ENCODE measurements at regions not wholly inside any gene's neighbourhood (a gene's known extent, or its start where the extent isn't known, plus 50 kb on each side); places are given as distances from the start of the nearest gene placed in this dataset.

DNA sequence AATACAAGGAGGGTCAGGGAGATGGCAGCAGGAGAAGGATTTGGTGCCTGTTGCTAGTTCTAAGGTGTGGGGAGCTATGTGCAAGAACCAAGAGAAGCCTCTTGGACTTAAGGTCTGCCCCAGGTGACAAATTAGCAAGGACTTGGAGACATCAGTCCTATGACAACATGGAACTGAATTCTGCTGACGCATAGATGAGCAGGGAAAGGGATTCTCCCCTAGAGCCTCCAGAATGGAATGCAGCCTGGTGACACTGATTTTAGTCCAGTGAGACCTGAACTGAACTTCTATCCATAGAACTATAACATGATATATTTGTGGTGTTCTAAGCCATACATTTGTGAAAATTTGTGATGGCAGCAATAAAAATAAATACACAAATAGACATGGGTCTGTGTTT lies 215.6 kb downstream of the ESM1 start:
- DNase-seq (ENCODE audit: low spot score), result no peak

DNA sequence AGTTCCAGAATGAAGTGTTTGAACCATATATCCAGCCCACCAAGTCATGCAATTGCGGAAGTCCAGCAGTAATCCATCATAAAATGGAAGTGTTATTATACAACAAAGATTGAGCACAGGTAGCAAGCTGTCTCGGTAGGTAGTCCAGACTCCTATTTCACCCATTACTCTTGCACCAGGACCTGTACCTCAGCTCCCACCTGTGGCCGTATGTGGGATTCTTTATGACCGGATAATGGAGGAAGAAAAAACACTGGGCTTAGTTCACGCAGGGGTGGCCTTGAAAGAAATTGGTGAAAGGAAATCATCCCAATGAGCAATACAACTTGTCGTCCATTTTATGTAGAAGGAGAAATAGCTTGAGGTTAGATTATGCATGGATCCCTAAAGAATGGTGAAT lies 216.3 kb downstream of the ESM1 start:
- no peak for DNase-seq (ENCODE audit: low spot score)

DNA sequence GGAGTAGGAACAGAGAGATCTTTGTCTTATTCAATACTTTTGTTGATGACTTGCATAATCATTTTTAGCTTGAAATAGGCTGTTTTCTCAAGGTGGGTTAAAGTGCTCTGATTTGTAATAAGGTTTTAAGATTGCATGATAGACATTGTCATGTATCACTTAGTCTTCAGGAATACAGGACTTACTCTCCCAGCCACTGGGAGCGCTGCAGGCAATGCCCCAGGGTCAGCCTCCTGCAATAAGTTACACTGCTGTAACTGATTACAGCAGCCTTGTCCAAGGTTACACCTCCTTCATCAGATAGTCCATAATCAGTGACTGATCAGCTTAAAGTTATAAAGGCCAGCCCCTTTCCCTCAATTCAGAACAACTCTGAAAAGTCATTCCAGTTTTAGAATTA lies 218.6 kb downstream of the ESM1 start:
- DNase-seq (ENCODE audit: low spot score), result no peak

DNA sequence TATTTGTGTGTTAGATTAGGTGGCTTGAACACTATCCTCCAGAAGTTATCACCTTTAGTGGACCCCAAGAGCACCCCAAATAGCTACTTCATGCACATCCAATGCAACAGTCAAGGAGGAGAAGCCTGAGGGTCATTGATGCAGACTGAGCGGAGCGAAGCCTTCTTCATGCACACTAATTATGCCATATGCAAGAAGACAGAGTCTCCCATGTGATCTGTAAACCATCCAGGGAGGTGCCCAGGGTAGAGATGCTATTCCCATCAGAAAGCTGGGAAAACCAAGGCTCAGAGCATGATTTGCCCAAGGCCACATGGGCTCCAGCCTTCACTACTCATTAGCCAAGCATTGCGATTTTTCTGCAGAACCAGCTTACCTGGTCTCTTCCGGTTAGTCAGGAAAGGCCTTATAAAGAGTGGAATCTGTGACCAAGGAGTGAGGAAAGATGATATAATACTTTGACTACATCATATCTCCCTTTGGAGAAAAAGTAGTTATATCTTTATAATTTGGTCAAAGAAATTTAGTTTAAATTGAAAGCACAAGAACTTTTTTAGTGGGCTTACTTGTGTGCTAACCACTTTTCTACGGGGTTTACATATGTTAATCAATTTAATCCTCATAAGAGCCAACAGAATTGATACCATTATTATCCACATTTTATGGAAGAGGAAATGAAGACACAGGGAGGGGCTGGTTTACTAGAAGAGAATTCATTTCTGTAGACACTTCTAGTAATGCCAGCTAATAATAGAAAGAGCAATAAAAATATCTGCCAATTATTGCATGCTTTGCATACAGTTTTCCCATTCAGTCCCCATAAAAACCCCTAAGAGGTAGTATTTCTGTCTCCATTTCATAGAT lies 220.0 kb downstream of the ESM1 start:
- DNase-seq (ENCODE audit: low spot score), result no peak

DNA sequence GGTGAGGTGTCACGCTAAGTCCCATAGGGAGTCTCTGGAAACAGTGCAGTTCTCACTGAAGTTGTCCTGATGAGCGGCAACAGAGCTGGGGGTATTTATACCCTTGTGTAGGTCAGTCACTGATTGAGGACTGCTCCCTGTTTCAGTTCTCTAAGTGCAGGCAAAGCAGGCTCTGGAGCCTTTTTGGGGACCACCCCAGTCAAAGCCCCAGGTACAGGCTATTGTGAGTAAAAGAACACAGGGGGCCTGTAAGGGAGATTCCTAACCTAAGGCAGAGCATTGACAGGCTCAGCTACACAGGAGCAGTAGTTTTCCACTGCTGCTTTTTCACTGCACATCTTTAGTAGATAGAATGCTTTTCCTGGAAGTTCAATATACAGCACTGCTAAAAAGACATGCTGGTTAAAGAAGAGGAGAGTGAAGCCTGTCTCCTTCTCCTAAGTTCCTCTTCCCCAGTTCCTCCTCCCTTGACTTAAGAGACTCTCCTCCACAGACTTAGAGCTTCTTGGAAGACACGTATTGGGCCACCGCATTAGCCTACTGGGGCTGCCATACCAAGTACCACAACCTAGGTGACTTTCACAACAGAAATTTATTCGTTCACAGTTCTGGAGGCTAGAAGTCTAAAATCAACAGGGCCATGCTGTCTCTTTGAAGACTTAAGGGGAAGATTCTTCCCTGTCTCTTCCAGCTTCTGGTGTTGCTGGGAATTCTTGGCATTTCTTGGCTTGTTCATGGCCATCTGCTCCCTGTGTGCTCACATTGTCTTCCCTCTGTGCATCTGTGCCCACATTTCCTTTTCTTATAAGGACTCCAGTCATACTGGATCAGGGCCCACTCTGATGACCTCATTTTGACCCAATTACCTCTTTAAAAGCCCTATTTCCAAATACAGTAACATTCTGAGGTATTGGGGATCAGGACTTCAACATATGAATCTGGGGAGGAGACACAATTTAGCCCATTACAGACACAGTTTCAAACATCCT lies 221.0 kb downstream of the ESM1 start:
- DNase-seq (ENCODE audit: low spot score), result no peak

DNA sequence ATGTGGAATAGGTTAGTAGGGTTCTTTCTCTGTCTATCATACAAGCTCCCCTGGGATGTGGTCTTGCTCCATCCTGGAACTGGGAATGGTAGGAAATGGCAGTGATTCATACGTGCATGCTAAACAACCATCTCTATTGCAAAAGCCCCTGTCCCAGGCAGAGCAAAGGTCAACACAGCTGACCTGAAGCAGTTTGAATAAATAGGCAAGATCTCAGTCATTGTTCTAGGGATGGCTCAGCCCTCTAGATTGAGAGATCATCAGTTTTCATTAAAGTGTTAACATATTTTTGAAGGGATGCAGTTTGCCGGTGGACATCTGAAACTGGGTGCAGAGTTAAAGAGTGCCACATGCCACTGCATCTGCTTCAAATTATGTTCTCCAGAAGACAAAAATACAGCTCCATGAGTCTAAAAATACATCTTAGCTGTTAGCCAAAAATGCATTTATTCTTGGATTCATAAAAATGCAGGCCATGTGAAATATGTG lies 224.1 kb downstream of the ESM1 start:
- DNase-seq (ENCODE audit: low spot score), result no peak

DNA sequence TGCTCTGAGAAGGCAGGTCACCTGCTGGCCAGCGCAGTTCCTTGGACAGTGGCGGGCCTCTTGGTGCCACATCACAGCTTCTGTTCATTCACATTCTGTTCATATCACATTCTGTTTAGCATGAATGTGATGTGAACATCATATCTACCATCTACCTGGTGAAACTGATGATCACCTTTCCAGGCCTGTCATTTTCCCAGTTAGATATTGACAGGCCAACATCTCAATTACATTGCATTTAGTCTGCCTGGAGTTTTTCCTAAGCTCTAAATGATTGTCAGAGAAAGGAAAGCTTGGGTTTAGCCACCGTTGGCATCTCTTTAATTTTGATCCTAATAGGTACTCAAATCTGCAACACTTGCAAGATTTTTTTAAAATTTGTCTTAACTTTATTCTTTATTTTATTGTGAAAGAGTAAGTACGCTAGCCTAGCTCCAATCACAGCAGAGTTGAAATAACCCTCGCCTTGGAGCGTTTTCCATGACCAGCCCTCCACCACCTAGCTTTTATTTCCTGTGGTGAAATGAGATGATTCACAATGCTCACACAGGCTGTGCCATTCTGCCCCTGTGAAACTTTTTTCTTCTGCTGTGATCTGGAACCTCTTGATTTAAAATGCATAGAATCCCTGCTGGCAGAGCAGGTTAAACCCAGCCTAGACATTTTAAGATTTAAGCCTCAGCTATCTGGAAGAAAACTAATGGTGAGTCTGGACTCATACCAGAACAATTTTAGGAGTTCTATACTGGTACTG lies 225.0 kb downstream of the ESM1 start:
- DNase-seq (ENCODE audit: low spot score), result no peak

DNA sequence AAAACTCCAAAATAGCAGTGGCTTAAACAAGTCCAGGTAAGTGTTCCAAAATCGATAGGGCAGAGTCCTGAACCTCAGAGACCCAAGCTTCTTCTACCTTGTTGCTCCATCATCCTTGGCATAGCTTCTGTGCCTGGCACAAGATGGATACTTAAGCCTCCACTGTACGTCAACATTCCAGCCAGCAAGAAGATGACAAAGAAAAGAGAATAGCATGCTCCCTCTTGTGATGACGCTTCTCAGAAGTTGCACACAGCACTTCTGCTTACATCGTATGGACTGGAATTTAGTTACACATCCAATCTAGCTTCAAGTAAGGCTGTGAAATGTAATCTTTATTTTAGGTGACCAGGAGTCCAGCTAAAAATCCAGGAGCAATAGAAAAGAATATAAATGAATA lies 227.4 kb downstream of the ESM1 start:
- DNase-seq (ENCODE audit: low spot score), result peak; percentile 10

DNA sequence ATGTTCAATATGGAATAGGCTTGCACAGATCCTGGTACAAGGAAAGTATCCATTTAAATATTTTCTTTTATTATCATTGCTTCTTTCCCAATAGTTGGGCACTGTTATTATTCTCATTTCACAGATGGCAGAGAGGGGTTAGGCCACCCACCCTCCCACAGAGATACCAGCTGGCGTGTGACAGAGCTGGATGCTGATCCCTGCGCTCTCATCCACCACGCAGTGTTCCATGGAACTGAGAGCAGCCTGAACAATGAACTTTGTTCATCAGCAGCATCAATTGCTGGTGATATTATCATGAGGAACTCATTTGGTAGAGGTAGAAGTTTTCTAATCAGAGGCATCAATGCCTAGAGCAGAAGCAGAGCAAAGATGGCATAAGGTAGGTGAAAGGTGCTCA lies 227.9 kb downstream of the ESM1 start:
- no peak for DNase-seq (ENCODE audit: low spot score)

DNA sequence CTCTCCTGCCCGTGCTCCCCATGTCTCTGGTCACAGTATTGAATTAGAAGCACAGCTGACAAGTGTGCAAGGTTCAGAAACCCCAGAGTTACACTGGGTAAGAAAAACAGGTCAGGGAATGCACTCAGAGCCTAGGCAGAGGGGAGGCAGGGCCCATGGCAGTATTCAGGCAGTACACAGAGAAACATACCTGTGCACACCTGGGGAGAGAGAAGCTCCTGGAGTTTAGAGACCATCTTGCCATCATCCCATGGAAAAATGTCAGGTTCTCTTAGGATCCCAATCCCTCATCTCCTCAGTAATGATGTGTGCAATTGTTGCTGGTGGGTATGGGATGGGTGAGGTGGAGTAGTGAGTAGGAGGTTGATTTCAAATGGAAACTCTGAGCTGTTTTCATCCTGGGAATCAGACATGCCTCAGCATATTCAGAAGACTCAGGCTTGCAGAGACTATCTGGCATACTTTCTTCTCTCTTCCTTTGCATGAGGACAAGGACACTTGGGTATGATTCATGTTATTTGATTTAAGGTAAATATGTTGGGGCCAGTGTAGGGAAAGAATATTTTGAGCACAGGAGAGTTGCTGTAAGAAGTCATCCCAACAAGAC lies 228.5 kb downstream of the ESM1 start:
- DNase-seq (ENCODE audit: low spot score), result no peak

DNA sequence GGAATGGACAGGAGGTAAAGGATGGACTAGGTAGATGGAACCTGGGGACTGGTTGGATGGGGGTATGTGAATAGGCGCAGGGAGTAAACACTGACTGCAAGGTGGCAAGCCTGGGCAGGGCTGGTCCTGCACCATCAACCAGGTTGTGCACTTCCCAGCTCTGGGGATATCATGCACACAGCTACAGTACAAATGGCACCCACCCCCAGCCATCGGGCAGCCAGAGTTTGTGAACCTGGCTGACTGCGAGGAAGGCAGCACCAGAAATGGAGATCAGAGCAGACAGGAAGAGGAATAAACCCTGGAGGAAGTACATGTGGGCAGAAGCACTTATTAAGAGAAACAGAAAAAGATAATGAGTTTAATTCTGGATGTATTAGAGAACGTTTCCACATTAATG lies 229.1 kb downstream of the ESM1 start:
- no peak for DNase-seq (ENCODE audit: low spot score)

DNA sequence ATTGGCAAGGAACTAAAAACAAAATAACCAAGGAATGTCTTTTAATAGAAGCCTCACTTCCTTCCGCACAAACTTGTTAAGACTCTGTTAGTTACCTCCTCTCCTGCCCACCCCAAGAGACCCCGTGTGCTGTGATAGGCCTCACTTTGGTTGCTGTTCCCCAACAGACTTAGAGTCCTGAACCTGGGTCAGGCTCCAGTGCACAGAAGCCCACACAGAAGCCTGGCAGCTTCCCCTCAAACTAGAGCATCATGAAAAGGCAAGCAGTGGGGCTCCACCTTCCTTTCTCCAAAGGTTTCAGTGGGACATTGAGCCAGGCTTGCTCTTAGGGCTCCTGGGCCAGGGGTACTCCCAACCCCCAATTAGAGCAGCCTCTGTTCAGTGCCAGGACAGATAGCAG lies 230.5 kb downstream of the ESM1 start:
- DNase-seq (ENCODE audit: low spot score), result no peak

DNA sequence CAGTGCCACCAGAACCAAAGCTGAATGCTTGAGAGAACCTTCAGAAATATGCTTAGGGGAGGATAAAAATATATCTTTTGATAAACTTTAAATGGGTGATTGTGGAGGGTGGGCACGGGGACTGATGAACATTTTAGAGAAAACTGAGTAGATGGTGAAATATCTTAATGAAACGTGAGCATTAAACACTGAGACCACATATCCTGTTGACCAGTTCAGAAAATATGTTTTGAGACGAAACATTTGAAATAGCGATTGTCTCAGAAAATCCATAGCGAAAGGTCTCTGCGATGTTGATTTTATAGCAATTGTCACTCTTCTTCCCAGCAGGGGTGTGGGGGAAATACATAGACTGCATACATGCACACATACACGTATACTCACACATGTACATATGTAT lies 231.0 kb downstream of the ESM1 start:
- no peak for DNase-seq (ENCODE audit: low spot score)

DNA sequence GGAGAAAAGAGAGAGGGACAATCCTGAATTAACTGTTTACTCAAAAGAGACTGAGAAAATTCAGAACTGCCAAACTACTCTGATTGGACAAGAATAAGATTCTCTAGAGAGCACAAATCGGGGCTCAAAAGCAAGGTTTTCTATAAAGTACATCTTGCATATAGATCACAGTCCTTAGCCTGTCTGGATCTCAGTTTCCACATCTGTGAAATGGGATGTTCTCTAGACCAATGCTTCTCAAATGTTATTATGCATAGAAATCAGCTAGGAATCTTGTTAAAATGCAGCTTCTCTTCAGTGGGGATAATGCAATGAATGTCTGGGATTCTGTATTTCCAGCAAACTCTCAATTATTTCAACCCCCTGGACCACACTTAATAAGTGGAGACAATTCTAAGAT lies 231.6 kb downstream of the ESM1 start:
- no peak for DNase-seq (ENCODE audit: low spot score)

DNA sequence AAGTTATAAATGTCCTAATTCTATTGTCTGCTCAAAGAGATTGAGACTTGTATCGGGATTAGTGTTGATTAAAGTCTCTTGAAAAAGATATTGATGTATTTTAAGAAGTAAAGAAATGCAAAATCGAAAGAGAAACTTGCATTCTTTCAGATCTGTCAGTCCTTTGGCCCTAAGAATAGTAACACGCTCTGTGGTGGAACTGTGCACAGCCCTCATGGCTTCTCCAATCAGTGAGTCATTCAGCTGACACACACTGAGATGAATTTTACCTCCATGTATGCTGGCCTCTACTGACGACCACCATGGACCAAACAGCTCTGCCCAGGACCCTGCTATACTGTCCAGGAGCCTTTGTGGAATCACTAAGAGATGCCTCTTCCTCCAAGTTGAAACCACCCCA lies 232.4 kb downstream of the ESM1 start:
- no peak for DNase-seq (ENCODE audit: low spot score)

DNA sequence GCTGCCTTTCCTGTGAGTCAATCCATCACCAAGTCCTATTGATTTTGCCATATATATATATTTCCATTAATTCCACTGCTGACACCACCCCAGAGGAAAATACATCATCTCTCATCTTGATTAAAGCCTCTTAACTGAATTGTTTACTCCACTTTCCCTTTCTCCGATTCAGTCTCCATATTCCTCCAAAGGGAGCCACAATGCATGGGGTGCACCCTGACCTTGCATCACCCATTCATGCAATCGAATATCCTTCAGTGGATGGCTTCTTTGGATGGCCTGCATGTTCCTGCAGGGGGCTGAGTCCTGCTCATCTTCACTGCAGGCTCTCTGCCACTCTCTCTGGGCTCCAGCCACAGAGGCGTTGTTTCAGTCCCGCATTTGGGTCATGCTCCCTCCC lies 231.0 kb downstream of the SNX18 start:
- DNase-seq (ENCODE audit: low spot score), result no peak

DNA sequence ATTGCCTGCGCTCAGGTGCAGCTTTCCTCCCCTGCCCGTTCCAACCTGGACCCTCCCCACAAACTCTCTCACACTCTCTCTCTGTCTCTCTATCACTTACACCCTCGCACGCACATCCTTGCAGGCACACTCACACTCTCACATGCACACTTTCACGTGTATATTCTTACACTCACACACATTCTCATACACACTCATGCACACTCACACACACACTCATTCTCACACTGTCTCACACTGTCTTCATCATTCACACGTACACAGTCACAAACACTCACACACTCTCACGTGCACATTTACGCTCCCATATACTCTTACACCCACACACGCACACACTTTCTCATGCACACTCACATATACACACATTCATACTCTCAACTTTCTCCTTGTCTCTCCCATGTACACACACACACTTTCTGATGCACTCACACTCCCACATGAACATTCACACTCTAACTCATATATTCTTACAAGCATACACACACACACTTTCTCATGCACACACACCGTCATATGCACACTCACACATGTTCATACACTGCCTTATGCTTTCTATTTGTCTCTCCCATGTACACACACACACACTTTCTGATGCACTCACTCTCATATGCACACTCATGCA lies 229.3 kb downstream of the SNX18 start:
- no peak for DNase-seq (ENCODE audit: low spot score)

DNA sequence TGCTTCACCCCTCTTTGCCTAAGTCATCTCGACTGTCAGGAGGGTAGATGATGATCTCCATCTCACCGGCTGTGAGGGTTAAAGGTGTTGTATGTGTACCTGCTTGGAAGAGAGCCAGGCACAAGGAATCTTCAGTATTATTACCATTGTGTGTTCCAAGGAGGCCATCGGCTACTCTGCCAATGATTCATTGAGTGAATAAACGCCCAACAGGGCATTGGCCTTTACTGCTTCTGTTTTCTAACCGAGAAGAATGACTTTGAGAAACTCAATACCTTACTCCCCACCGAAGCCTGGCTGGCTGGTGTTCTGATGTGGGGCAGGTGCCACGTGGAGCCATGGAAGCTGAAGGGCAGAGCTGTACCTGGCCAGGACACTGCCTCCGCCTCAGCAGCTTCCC lies 228.8 kb downstream of the SNX18 start:
- no peak for DNase-seq (ENCODE audit: low spot score)

DNA sequence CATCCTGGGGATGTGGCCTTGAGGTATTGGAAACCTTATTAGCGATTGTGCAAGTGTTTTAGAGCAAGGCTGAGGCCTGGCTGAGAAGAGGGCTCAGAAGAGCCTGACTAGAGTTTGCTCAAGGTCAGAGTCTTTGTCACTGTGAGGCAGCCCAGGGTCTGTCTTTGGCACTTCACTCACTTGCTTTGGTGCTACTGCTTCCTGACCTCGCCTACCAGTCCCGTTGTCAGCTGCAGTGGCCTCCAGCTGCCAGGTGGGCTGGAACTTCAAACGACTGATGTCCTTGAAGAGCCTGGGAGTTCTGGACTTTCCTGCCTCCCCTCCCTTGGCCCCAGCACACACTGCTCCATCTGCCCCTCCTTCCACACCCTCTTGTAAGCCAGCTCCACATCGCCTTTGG lies 228.0 kb downstream of the SNX18 start:
- DNase-seq (ENCODE audit: low spot score), result no peak

DNA sequence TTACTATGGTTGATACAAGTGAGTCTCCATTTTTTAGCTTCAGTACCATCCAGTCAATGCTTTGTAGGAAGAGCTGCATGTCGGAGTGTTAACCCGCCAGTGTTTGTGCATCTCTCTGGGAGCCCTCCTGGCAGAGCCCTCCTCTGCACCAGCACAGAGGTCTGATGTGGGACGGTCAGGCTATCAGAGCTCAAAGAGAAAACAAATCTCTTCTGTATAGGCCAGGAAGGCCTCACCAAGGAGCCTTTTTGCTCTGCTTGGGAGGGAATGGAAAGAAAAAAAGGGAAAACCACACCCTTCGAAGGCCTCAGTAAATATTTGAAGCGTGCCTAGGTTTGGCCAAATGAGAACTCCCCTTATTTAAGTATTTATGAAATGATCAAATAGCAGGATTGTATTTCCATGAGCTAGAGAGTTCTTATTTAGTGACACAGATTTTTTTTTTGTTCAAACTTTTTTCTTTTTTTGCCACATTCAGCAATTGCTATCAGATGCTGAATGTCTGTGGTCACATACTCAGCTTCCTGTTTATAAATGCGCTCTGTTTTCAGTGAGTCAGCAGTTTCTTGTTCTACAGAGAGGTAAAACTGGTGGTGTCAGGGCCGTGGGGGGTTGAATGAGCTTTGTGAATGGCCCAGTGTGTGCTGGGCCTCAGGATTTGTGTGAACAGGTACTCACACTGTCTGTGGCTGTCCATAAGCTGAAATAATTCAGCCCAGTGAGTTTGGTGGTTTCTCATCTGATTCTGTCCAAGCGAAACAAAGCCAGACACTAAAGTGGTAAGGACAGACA lies 226.6 kb downstream of the SNX18 start:
- DNase-seq (ENCODE audit: low spot score), result peak; percentile 37

DNA sequence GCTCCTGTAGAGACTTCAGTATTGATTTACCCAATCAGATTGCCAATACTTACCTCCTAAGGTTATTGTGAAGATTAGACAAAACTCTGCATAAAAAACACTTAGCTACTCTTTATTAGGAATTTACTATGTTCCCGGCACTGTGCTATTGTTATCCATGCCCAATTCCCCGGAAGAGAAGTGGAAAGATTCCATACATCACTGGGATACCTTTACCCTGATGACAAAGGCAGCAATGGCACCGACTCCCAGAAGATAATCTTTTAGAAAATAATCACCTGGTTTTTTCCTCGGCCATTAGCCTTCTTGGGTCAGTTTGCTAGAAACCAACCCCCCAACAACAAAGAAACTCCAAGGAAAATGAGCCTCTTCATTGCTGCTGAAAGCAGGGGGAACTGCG lies 226.0 kb downstream of the SNX18 start:
- no peak for DNase-seq (ENCODE audit: low spot score)
